Posterior vena cava (tissue), 2 donors: ENCODE measurements at regions not wholly inside any gene's neighbourhood (a gene's known extent, or its start where the extent isn't known, plus 50 kb on each side); places are given as distances from the start of the nearest gene placed in this dataset.
"Not testable (repeated sequence)": the region's sequence is repeated elsewhere in the genome, so short reads cannot be mapped to it uniquely, and the experiment has no call there.

Source experiments
- DNase-seq: peaks from one replicate; pipeline ENCODE4 v3.0.0-alpha.2; 2020; ENCODE audit warnings: low spot score
- intact Hi-C, 2 donors: fragments of 100-400 bp; cut with DNase I; formaldehyde crosslinking; loops; one replicate each; pipeline versions ENCODE4 v1.14.1 to v1.14.2; 2022 to 2023
- donor health status: DM: yes; HTN: yes; CAD: no.
- donor health status: DM: yes; HTN: yes; CAD: no.

- intact Hi-C loops = no loop called here
- DNase-seq = no peak
Measured at GRCh38 chr7:131786204-131786603, 229.8 kb upstream of the PODXL start.

DNA sequence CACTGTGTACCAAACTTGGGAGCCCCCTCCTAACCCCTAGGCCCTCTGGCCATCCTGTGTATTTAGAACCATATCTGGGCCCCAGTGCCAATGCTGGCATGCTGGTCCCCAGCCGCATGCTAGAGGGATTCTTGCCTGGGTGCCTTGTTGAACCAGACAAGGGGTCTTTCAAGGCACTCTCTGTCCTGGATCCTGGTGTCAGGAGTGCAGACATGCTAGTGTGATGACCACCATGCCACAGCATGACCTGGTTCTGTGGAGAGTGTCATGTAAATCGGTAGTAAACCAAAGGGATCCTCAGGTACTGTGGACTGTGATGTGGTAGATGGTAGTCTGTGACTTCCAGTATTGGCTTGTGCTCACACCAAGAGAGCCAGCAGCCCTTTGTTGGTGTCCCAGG is 222.2 kb upstream of the PODXL start:
- no peak for DNase-seq
- intact Hi-C loops = no loop called here

DNA sequence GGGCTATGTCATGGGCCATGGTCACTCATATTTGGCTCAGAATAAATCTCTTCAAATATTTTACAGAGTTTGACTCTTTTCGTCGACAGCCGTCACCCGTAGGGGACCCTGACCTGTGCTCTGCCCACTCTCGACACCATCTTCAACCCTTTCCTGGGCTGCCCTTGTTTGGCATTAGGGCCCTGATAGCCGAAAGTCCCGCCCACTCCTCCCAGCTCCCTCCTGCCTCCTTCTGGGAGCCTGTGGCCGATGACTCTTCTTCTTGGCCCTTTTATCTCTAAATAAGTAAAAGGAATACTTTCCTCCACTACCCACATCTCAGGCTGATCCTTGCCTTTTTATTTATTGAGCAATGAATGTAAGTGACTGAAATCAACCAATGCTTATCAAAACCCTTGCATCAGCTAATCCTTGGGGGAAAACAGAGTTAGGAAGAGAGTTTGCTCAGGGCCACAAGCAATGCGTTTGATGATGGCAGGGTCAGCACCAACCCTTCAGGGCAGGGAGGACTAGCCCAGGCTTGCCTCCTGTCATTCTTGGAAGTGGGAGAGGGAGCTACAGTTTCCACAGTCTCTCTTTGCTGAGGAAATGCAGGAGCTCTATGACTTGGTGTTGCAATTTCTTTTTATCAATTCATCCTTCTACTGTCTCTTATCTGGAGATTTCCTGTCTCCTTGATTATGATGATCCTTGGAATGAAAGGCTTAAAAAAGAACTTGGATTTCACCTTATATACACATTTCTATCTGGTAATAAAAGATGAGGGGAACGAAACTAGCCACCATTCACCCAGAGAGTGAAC is 218.2 kb upstream of the PODXL start:
- intact Hi-C loops = no loop called here

DNA sequence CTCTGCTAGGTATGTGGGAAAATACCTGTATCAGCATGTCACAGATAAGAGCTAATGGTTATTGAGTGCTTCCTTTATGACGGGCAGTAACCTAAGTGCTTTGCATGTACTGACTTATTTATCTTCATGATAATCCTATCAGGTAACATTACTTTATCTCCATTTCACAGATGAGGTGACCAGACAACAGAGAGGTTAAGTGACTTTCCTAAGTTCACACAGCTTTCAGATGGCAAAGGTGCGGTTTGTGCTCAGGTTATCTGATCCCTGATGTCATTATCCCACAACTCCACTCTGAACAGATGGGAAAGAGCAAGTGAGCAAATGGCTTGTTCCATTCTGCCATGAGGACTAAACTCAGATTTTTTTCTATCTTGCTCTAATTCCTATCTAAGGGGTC is 217.0 kb upstream of the PODXL start:
- DNase-seq = no peak
- intact Hi-C loops = no loop called here

More for the DNA sequence above, 218.2 kb upstream of the PODXL start:
- DNase-seq = no peak

DNA sequence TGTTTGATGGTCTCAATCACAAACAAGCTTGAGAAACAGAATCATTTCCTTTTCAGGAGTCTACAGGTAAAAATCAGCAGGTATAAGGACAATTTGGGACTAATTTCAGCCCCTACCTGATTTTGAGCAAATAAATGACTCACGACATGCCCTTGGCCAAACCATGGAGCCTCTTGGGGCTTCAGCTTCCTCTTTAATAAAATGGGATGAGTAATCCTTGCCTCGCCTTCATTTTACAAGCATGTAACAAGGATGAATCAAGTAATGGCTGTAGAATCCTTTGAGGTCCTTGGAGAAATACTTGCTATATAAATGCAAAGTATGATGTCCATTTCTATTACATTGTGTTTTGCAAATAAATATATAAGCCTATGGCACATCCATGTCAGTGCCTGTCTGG is 212.8 kb upstream of the PODXL start:
- DNase-seq = no peak
- intact Hi-C loops = no loop called here

DNA sequence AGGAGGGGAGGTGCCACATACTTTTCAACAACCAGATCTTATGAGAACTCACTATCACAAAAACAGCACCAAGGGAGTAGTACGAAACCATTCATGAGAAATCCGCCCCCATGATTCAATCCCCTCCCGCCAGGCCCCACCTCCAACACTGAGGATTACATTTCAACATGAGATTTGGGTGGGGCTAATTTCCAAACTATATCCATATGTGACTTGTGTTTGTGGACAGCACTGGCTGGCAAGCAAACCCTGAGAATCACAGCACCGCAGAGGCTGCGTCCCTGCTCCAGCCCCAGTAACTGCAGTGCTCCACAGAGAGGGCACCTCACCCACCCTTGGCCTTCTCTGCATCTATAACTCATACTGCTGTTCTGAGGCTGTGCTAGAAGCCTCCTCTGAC is 211.2 kb upstream of the PODXL start:
- DNase-seq = no peak
- intact Hi-C loops = no loop called here

DNA sequence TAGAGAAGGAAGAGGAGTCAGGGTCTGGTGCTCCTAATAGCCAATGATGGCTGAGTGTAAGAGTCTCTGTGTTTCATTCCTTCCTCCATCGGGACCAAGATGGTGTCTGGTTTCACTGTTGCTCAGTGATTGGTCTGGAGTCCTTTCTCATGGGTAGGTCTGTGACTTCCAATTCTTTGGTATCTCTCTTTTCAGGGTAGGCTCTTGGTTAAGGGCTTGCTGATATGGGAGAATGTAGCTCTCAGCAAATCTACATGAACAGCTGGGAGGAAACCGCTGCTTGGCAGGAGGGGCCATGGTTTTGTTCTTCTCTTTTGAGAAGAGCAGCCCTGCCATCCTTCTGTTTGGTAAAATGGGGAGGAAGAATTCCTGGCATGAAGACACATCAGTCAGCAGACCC is 209.1 kb upstream of the PODXL start:
- no peak for DNase-seq
- intact Hi-C loops = no loop called here

- DNase-seq = no peak
- intact Hi-C loops = no loop called here
Measured at GRCh38 chr7:131764143-131764775, 207.8 kb upstream of the PODXL start.

GRCh38 chr7:131762753-131763152 is 206.3 kb upstream of the PODXL start:
- no peak for DNase-seq
- intact Hi-C loops = no loop called here

DNA sequence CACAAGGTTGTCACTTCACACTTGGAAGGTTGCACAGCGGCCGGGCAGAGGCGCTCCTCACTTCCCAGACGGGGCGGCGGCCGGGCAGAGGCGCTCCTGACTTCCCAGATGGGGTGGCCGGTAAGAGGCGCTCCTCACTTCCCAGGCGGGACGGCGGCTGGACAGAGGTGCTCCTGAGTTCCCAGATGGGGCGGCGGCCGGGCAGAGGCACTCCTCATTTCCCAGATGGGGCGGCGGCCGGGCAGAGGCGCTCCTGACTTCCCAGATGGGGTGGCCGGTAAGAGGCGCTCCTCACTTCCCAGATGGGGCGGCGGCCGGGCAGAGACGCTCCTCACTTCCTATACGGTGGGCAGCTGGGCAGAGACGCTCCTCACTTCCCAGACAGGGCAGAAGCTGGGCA is 199.4 kb upstream of the PODXL start:
- DNase-seq, intact Hi-C loops: not testable (repeated sequence)

DNA sequence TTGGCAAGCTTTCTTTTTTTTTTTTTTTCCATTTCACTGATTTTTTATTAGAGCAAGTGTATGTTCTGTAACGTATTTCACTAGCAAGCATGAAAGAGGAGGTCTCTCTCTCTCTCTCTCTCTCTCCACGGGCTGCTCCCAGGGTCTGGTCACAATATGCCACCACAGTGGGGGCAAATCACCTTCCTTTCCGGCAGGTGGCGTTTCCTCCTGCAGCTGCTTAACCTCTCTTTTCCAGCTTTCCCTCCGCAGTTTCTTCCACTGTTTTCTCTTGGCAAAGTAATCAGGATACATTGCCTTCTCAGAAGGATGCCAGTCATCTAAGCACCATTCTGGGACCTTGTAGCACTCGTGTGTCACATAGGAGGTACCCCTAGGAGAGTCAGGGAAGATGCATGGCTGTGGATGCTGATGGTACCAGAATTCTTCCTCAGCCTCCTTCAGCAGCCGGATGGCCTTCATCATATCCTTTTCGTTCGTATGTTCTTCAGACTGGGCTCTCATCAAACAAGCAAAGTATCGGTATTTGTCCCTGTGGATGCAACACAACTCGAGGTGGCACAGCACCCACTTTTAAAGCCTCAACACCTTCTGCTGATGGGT is 197.3 kb upstream of the PODXL start:
- intact Hi-C loops = no loop called here
- no peak for DNase-seq

DNA sequence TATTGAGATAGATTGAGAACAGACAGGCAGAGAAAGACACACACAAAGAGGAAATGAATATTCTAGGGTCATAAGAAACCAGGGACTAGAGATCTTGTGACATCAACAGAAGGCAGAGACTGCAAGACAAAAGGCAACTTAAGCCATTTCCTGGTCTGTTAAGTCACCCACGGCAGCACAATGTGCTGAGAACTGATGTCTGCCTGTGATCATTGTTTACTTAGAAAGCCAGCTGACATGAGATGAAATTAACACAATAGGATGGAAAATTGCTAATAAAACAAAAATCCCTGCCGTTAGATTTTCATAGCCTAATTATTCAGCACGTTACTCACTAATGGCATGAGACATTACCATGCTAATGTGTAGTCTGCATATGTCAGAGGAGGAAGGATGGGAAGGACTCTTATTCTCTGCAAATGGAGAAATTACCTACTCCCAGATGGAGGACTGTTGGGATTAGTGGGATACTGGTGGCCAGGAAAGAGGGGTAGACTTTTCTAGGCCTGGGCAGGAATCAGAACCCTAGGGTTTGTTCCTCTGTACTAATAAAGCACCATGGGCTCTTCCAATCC is 191.3 kb upstream of the PODXL start:
- no peak for DNase-seq
- intact Hi-C loops = no loop called here

- intact Hi-C loops = no loop called here
- no peak for DNase-seq
Measured at GRCh38 chr7:131745390-131746248, 189.2 kb upstream of the PODXL start.

DNA sequence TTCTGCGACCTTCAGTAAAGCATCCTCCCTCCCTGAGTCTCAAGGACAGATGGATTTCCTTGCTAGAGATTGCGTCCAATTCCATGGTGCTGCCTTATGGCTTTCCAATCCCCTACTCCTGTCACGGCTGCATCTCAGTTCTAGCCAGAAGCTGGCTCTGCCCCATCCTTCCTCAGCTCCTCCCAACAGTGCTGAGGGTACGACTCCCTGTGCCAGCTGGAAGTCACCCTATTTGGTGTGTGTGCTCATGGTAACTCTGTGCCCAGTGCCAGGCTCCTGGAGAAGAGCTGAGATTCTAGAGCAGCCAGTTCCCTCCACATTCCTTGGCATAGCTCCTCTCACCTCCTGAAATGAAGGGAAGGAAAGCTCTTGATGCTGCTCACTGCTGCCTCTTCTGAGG is 185.0 kb upstream of the PODXL start:
- DNase-seq = no peak
- intact Hi-C loops = no loop called here

GRCh38 chr7:131737746-131738465 is 181.5 kb upstream of the PODXL start:
- no peak for DNase-seq
- intact Hi-C loops = no loop called here

GRCh38 chr7:131735101-131735500 is 178.7 kb upstream of the PODXL start:
- intact Hi-C loops = no loop called here
- no peak for DNase-seq

DNA sequence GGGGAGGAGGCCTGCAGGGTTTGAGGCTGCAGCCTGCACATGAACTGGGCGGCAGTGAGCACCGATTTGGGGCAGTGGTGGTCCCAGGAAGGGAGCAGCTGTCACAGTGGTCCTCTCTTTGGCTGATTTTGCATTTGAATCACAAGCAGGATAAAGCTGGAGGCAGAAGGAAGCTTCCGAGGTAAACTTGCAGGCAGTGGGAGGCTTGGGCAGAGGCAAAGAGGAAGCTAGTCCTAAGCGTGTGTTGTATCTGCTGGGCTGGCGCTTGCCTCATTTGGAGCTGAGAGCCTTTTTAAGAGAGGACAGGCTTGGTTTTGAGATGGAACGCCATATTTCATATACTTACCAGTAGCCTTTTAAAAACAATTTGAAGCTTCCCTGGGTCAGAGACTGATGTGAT is 177.2 kb upstream of the PODXL start:
- no peak for DNase-seq
- intact Hi-C loops = no loop called here

DNA sequence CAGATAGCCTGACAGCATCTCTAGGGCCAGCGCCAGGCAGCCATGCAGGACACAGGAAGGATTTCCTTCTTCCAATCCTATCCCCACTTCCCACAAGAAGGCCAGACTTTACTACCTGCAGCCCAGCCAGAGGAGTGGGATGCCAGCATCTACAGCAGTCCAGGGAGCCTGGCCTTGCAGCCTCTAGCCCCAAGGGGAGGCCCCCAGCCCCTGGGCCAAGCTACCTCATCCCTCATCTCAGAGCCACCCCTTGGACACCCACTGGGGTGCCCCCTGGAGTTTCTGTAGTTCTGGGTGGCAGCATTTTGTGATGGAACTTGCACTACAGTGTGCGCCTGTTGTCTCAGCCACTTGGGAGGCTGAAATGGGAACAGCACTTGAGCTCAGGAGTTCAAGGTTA is 170.8 kb upstream of the PODXL start:
- DNase-seq = no peak

DNA sequence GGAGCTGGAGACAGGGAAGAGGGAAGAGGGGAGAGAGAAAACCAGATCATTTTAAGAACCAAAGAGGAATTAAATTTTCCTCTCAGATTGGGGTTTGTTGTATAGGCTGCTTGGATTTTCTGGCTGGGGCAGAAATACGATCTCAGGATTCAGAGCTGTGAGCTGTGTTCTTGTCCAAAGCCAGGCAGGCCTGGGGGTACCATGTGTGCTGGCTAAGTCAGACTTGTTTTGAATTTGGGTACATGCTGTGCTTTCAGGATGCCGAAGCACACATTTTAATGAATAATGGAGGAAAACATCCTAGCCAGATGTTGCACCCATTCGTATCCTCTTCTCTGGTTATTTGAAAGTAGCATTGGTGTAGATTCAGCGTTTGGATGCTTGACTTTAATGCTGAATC is 170.3 kb upstream of the PODXL start:
- DNase-seq = no peak
- intact Hi-C loops = no loop called here

More for the DNA sequence above, 170.8 kb upstream of the PODXL start:
- intact Hi-C loops = no loop called here
